Activated B cell treated with CpG ODN at 0.5 μM for 24 hours (primary cell): ENCODE measurements at regions not wholly inside any gene's neighbourhood (a gene's known extent, or its start where the extent isn't known, plus 50 kb on each side); places are given as distances from the start of the nearest gene placed in this dataset.

Experiments
- ATAC-seq: fragments of 200-7000 bp; cut with Tn5 transposase; one replicate; pipeline ENCODE4 v1.10.0; 2021; ENCODE audit warnings: low read depth, mild to moderate bottlenecking, moderate library complexity
- CTCF ChIA-PET: fragments of 350-600 bp; sonication (Branson Sonifier 250); formaldehyde crosslinking; loops from one replicate; lab custom pipeline; 2021; ENCODE audit warnings: antibody characterized with exemption; lab: Charles Lee
- POLR2A ChIA-PET: fragments of 350-600 bp; sonication (Branson Sonifier 250); formaldehyde crosslinking; loops from one replicate; lab custom pipeline; 2021; ENCODE audit warnings: antibody characterized with exemption; lab: Charles Lee
- DNase-seq: peaks from one replicate; pipeline ENCODE4 v3.0.0; 2022
- H3K27ac Mint-ChIP-seq: one replicate; pipeline ENCODE4 v1.8.0; 2020; ENCODE audit warnings: mixed read lengths
- H3K27me3 Mint-ChIP-seq: one replicate; pipeline ENCODE4 v1.8.0; 2021; ENCODE audit warnings: mixed read lengths
- H3K36me3 Mint-ChIP-seq: one replicate; pipeline ENCODE4 v1.8.0; 2021; ENCODE audit warnings: low read depth, mixed read lengths
- H3K4me1 Mint-ChIP-seq: one replicate; pipeline ENCODE4 v1.8.0; 2021; ENCODE audit warnings: mixed read lengths
- H3K4me3 Mint-ChIP-seq: one replicate; pipeline ENCODE4 v1.8.0; 2020; ENCODE audit warnings: mild to moderate bottlenecking, mixed read lengths
- H3K9me3 Mint-ChIP-seq: one replicate; pipeline ENCODE4 v1.8.0; 2020; ENCODE audit warnings: mixed read lengths
- CTCF ChIP-seq: fragments of 200-600 bp; IDR thresholded peaks from one replicate; pipeline ENCODE4 v1.8.0; 2022; ENCODE audit warnings: antibody characterized with exemption, mild to moderate bottlenecking
- intact Hi-C: fragments of 100-400 bp; cut with micrococcal nuclease; formaldehyde crosslinking; loops from one replicate; pipeline ENCODE4 v1.15.1; 2024

- TF ChIP-seq CTCF = no peak
- intact Hi-C loops = loop anchor here (2.0 to 10.0 kb wide), 4 partner anchors 749 to 1085 kb away; no protein-coding TSS in a partner anchor
- H3K36me3 Mint-ChIP-seq = no peaks in the 10 kb centered on the region
- ChIA-PET CTCF (no interaction called here), POLR2A (no interaction called here)
- DNase-seq (no peak), ATAC-seq (no peak)
- H3K4me3 Mint-ChIP-seq = no peak overlapping the region
- H3K27ac Mint-ChIP-seq = no peak overlapping the region
- no peaks in the 10 kb centered on the region for H3K4me1 Mint-ChIP-seq
- H3K9me3 Mint-ChIP-seq = no peaks in the 10 kb centered on the region
- no peaks in the 10 kb centered on the region for H3K27me3 Mint-ChIP-seq
Measured at GRCh38 chr1:82775406-82776000, 974.8 kb downstream of the ADGRL2 start.

GRCh38 chr1:82762829-82763532 is 962.2 kb downstream of the ADGRL2 start:
- Mint-ChIP-seq H3K4me3 (no peak overlapping the region), H3K27me3 (no peaks in the 10 kb centered on the region), H3K9me3 (no peaks in the 10 kb centered on the region), H3K27ac (no peak overlapping the region), H3K36me3 (no peaks in the 10 kb centered on the region), H3K4me1 (no peaks in the 10 kb centered on the region)
- intact Hi-C loops = no loop called here
- ATAC-seq (no peak), DNase-seq (no peak)
- TF ChIP-seq CTCF = no peak
- ChIA-PET CTCF (no interaction called here), POLR2A (no interaction called here)

GRCh38 chr1:82759035-82759434 is 958.3 kb downstream of the ADGRL2 start:
- ChIA-PET POLR2A (no interaction called here), CTCF (no interaction called here)
- no peak for TF ChIP-seq CTCF
- Mint-ChIP-seq H3K36me3 (no peaks in the 10 kb centered on the region), H3K4me1 (no peaks in the 10 kb centered on the region), H3K27ac (no peak overlapping the region), H3K4me3 (no peak overlapping the region), H3K27me3 (no peaks in the 10 kb centered on the region), H3K9me3 (no peaks in the 10 kb centered on the region)
- DNase-seq = no peak
- intact Hi-C loops = no loop called here
- no peak for ATAC-seq

- POLR2A ChIA-PET = no interaction called here
- no peaks in the 10 kb centered on the region for H3K36me3 Mint-ChIP-seq
- no peaks in the 10 kb centered on the region for H3K4me1 Mint-ChIP-seq
- no peak overlapping the region for H3K27ac Mint-ChIP-seq
- no peak for TF ChIP-seq CTCF
- DNase-seq (no peak), ATAC-seq (no peak)
- no peak overlapping the region for H3K4me3 Mint-ChIP-seq
- H3K27me3 Mint-ChIP-seq = no peaks in the 10 kb centered on the region
- no peaks in the 10 kb centered on the region for H3K9me3 Mint-ChIP-seq
- CTCF ChIA-PET = no interaction called here
- intact Hi-C loops = no loop called here
Measured at GRCh38 chr1:82755671-82756070, 954.9 kb downstream of the ADGRL2 start.

GRCh38 chr1:82755191-82755590 is 954.5 kb downstream of the ADGRL2 start:
- intact Hi-C loops = no loop called here
- Mint-ChIP-seq H3K4me3 (no peak overlapping the region), H3K27me3 (no peaks in the 10 kb centered on the region), H3K4me1 (no peaks in the 10 kb centered on the region), H3K27ac (no peak overlapping the region), H3K9me3 (no peaks in the 10 kb centered on the region), H3K36me3 (no peaks in the 10 kb centered on the region)
- POLR2A ChIA-PET = no interaction called here
- TF ChIP-seq CTCF = no peak
- ATAC-seq = no peak
- CTCF ChIA-PET = no interaction called here
- no peak for DNase-seq
